A673 (cell line): ENCODE measurements at regions not wholly inside any gene's neighbourhood (a gene's known extent, or its start where the extent isn't known, plus 50 kb on each side); places are given as distances from the start of the nearest gene placed in this dataset.

Experiments
- EZH2 ChIP-seq: fragments of 200-600 bp; sonication (generic); IDR thresholded peaks from 2 replicates; pipeline ENCODE4 v1.6.1; 2017; ENCODE audit warnings: borderline replicate concordance, low read depth, mild to moderate bottlenecking, mixed read lengths, antibody characterized with exemption, low read length; ENCODE audit not compliant: poor library complexity, severe bottlenecking
- TF ChIP-seq, protein P1 (sequence below): fragments of 300-800, 200-600 bp; sonication (generic); conservative IDR thresholded peaks from 2 replicates; pipeline ENCODE4 v1.5.1; 2017; ENCODE audit warnings: low read depth, mild to moderate bottlenecking, antibody characterized with exemption, low read length, moderate library complexity, mixed read lengths

DNA sequence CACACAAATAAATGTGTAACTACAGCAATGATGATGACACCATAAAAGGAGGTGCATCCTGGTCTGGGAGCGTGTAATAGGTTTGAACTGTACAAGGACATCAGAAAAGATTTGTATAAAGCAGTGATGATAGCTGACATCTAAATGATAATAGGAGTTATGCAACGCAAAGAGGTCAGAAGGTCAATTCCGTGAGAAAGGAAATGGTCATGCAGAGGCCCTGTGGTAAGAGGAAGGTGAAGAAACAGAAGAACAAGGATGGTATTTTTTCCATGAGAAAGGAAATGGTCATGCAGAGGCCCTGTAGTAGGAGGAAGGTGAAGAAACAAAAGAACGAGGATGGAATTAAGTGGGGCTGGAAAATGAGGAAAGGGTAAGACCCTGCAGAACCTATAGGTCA, 106.7 kb upstream of the TMPO start:
- TF ChIP-seq, protein P1, sequence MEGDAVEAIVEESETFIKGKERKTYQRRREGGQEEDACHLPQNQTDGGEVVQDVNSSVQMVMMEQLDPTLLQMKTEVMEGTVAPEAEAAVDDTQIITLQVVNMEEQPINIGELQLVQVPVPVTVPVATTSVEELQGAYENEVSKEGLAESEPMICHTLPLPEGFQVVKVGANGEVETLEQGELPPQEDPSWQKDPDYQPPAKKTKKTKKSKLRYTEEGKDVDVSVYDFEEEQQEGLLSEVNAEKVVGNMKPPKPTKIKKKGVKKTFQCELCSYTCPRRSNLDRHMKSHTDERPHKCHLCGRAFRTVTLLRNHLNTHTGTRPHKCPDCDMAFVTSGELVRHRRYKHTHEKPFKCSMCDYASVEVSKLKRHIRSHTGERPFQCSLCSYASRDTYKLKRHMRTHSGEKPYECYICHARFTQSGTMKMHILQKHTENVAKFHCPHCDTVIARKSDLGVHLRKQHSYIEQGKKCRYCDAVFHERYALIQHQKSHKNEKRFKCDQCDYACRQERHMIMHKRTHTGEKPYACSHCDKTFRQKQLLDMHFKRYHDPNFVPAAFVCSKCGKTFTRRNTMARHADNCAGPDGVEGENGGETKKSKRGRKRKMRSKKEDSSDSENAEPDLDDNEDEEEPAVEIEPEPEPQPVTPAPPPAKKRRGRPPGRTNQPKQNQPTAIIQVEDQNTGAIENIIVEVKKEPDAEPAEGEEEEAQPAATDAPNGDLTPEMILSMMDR, result no peak
- no peak for TF ChIP-seq EZH2
